Retina (tissue), 1 donor: ENCODE measurements at regions not wholly inside any gene's neighbourhood (a gene's known extent, or its start where the extent isn't known, plus 50 kb on each side); places are given as distances from the start of the nearest gene placed in this dataset.
A peak's percentile ranks its signal among the peaks of the same experiment; 100 is the strongest.

Experiments used
- DNase-seq: peaks from one replicate; pipeline ENCODE4 v3.0.0-alpha.2; 2016

GRCh38 chr11:27213232-27213660 lies 149.8 kb downstream of the CCDC34 start:
- peak; percentile 55 for DNase-seq

GRCh38 chr11:27212248-27212780 lies 150.7 kb downstream of the CCDC34 start:
- DNase-seq = no peak

- DNase-seq = no peak
These were observed 151.5 kb downstream of the CCDC34 start for GRCh38 chr11:27211370-27212127.

DNA sequence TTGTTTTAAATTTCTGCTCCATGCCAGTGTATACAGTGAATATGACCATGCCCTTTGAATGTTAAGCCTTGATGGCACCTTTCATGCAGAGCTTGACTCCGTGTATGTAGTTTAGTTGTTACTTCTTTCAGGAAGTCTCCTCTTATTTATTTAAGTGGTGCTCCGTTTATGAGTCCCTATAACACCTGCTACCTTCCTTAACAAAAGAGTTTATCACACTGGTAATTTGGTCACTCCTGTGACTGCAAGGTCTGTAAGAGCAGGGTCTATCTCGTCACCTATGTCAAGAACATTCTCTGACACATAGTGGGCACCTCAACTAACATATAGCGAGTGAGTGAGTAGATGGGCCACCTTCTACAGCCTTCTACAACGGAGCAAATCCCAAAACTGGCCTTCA lies 152.5 kb downstream of the CCDC34 start:
- no peak for DNase-seq

DNA sequence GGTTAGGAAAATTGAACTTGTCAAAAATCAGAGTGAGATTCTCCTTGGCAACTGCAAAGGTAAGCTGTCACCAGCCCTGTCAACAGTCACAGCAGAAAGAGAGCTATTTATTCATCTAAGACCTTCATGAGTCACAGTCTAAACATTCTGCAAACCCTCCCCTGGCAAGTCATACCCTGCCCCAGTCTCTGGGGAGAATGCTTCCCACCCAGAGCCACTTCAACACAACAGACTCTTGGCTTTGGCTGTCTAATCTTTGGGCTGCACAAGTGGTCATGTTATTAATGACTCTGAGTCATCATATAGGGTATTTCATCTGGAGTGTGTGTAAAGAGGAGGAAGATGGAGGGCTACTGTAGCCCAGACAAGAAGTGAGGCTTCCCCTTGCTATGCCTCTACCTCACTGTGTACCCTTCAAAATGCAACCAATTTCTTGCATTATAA lies 153.4 kb downstream of the CCDC34 start:
- no peak for DNase-seq

GRCh38 chr11:27208846-27209245 lies 154.2 kb downstream of the CCDC34 start:
- no peak for DNase-seq

DNA sequence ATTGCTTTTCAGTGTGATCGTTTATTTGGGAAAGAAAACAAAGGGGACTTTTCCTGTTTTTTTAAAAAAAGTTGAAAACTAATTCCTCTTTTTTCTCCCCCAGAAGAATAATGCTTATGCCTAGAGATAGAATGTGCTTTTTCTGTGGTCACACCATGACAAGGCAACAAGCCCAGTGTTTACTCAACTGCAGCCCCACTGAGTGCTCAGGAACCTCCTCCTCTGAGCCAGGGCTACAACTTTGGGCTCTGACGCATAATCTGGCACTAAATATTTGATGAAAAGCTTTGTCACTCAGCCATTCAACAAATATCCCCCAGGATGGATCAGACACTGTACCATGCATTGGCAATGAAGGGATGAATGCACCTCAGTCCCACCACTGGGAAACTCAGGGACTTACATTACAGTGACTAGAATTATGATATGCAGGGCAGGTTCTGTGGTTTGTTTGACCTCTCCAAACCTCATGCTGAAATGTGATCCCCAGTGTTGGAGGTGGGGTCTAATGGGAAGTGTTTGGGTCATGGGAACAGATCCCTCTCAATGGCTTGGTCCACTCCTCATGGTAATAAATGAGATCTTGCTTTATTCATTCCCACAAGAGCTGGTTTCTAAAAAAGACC lies 155.9 kb downstream of the CCDC34 start:
- DNase-seq = no peak

DNA sequence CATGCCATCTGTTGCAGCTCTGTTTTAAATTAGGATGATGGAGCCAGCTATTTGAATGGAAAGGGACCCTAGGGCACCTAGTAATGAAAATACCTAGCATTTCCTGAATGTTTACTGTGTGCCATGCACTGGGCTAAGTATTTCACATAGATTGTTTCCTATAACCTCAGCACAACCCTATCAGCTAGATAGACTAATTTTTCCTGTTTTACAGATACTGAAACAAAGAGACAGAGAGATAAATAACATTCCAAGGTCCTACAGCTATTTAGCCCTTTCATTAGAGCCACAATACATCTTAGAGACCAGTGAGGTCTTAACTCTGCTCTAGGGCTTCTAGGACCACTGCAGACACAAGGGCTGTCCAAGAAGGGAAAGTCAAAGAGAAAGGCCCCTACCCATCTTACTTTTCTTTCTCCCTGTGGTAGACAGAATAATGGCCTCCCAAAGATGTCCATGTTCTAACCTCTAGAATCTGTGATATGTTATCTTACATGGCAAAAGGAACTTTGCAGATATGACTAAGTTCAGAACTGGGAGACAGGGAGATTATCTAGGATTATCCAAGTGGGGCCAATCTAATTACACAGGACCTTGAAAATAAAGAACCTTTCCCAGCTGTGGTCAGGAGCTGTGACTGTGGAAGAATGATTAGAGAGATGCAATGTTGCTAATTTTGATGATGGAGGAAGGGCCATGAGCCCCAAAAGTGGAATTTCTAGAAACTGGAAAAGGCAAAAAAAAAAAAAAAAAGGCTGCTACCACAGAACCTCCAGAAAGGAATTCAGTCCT lies 157.0 kb downstream of the CCDC34 start:
- no peak for DNase-seq

- no peak for DNase-seq
These were observed 157.8 kb downstream of the CCDC34 start for GRCh38 chr11:27205250-27205649.

- no peak for DNase-seq
These were observed 158.5 kb downstream of the CCDC34 start for GRCh38 chr11:27204529-27204928.

DNA sequence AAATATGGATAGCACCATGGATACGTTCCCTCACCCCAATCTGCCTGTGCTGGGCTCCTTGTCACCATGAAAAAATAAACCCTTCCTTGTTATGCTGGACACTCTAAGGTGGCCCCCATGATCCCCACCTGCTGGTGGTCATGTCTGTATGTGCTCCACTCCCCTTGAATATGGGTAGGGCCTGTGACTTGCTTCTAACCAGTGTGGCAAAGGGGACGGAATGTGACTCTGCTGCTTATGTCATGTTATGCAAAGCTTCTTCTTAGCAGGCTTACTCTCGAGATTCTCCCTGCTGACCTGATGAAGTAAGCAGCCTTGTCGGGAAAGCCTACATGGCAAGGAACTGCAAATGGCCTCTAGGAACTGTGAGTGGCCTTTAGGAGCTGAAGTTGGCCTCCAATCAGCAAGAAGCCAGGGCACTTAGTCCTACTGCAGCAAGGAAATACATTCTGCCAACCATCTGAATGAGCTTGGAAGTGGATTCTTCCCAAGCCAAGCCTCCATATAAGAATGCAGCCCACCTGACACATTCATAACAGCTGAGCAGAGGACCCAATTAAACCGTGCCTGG lies 159.9 kb downstream of the CCDC34 start:
- no peak for DNase-seq

- peak; percentile 58 for DNase-seq
These were observed 161.1 kb downstream of the BBOX1 start for GRCh38 chr11:27201454-27202302.

DNA sequence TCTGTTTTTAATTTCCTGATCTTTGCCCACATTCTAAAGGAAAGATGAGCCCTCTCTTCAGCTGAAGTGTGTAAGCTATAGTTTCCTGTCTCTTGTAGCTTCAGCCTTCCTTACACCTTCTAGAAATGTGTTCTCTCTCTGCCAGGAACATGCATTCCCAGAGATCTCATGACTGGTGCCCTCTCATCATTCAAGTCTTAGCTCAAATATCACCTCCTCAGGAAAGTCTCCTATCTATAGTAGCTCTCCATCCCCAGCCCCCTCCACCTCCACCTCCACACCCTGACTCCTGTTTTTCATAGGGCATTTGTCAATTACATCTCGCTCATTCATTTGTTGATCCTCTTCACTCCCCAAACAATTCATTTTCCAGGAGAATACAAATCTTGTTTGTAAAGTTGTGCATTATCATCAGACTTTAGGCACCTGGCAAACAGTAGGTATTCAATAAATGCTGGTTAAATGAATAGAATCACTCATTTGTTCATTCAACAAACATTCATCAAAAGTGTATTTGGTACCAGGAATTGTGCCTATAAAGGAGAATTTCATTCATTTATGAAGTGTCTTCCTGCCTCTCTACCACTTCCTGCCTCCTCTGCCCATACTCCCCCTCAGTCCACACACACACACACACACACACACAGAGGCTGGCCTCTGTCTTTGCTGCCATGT lies 160.3 kb downstream of the BBOX1 start:
- DNase-seq = no peak

DNA sequence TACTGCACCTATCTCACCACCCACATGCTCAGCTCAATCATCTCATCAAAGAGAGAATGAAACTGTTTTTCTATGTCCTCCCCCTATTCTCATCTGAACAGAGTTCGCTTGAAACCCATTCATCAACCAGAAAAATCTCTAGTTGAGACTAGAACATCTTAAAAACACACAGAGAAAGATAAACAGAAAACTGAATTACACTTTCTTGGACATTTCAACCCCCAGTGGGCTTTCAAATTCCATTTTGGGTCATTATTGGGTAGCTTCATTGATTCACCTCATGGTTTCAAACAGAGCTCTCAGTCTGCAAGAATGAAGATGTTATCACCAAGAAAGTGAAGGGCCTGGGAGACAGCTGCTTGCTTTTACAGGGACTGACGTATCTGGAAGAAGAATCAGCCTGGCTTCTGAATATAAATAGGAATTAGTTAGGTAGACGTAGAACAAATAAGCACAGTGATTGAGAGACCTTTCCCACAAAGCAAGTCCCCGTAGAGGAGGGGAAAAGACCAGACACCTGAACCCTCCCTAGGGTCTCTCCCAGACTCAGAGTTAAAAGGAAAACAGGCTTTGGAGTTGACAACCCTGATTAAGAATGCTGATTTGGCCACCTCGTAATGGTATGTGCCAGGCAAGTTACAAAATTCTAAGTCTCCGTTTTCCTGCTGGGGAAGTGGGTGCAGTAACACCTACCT lies 155.7 kb downstream of the BBOX1 start:
- DNase-seq = peak; percentile 62

GRCh38 chr11:27195837-27196202 lies 155.2 kb downstream of the BBOX1 start:
- DNase-seq = no peak

GRCh38 chr11:27194976-27195375 lies 154.4 kb downstream of the BBOX1 start:
- no peak for DNase-seq

- DNase-seq = no peak
These were observed 153.0 kb downstream of the BBOX1 start for GRCh38 chr11:27193434-27194225.

DNA sequence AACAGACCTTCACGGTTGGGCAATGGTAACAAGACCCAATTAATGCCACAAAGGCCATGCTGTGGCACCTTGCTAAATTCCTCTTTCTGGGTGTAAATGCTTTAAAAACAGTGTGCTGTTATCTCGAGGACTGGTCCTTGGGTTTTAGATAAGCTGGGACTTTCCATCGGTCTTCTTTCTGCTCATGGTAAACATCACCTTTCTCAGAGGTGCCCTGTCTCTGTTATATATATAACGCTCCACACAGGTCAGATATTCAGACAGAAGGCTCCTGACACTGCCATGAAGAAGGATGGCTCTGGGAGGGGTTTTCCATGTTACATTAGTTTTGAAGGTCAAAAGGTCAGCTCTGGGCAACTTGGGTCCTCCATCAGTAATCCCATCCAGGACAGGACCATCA lies 151.6 kb downstream of the BBOX1 start:
- DNase-seq = no peak

- no peak for DNase-seq
These were observed 151.0 kb downstream of the BBOX1 start for GRCh38 chr11:27191639-27192038.

DNA sequence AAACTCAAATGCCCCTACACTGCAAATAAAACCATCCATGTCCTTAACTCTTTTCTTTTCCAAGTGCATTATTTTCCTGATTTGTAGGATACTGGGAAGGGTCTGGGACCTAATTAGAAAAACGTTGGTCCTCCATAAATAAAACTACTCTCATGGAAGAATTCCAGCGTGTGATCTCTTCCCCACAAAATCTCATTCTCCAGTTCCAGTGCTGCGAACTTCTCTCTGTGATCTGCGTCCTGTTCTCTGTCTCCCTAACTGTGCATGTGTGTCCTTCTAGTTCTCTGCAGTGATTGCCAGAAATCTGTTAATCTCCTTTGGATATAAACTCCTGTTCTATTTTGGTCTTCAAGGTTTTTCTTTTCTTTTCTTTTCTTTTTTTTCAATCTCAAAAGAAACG lies 148.1 kb downstream of the BBOX1 start:
- DNase-seq = no peak
